B cell (primary cell): ENCODE measurements at regions not wholly inside any gene's neighbourhood (a gene's known extent, or its start where the extent isn't known, plus 50 kb on each side); places are given as distances from the start of the nearest gene placed in this dataset.

Experiments used
- CTCF ChIP-seq: fragments of 200-600 bp; IDR thresholded peaks from one replicate; pipeline ENCODE4 v1.8.0; 2022; ENCODE audit warnings: antibody characterized with exemption, mild to moderate bottlenecking
- EZH2 ChIP-seq: IDR thresholded peaks from 2 replicates; pipeline ENCODE4 v1.6.1; 2012; ENCODE audit warnings: borderline replicate concordance, low read depth, mild to moderate bottlenecking, moderate library complexity, low read length; ENCODE audit not compliant: insufficient read depth, poor library complexity, severe bottlenecking

GRCh38 chr9:23050548-23050947 lies 603.9 kb downstream of the DMRTA1 start:
- no peak for TF ChIP-seq CTCF
- no peak for TF ChIP-seq EZH2
